RWPE1 (cell line): ENCODE measurements at regions not wholly inside any gene's neighbourhood (a gene's known extent, or its start where the extent isn't known, plus 50 kb on each side); places are given as distances from the start of the nearest gene placed in this dataset.
"Not testable (repeated sequence)": the region's sequence is repeated elsewhere in the genome, so short reads cannot be mapped to it uniquely, and the experiment has no call there.

Source experiments
- CTCF ChIA-PET: fragments of 350-600 bp; sonication (Branson Sonifier 250); formaldehyde crosslinking; extraction: SDS; loops from one replicate; lab custom pipeline; 2021; lab: Yijun Ruan, JAX
- POLR2A ChIA-PET: fragments of 400-600 bp; formaldehyde crosslinking; extraction: SDS; loops from one replicate; lab custom pipeline; 2020; ENCODE audit warnings: antibody characterized with exemption; ENCODE audit not compliant: low non-redundant PET; lab: Yijun Ruan, JAX
- DNase-seq: peaks from one replicate; pipeline ENCODE4 v3.0.0; 2012; ENCODE audit warnings: low spot score
- H3K27ac ChIP-seq: fragments of 450-650 bp; 2 replicates; pipeline ENCODE4 v1.5.1; 2017
- CTCF ChIP-seq: fragments of 450-650 bp; conservative IDR thresholded peaks from 2 replicates; pipeline ENCODE4 v1.5.1; 2017; ENCODE audit warnings: low read depth, mild to moderate bottlenecking

- TF ChIP-seq CTCF = no peak
- H3K27ac ChIP-seq = no peak overlapping the region
- CTCF ChIA-PET = no interaction called here
- no peak for DNase-seq
- POLR2A ChIA-PET = no interaction called here
These were observed 289.1 kb upstream of the SUCLG2 start for GRCh38 chr3:67943546-67943945.

GRCh38 chr3:67941433-67942030 lies 287.1 kb upstream of the SUCLG2 start:
- DNase-seq = no peak
- CTCF ChIA-PET = no interaction called here
- H3K27ac ChIP-seq = no peak overlapping the region
- POLR2A ChIA-PET = no interaction called here
- TF ChIP-seq CTCF = no peak

- no peak overlapping the region for H3K27ac ChIP-seq
- ChIA-PET POLR2A (no interaction called here), CTCF (no interaction called here)
- TF ChIP-seq CTCF = no peak
- DNase-seq = no peak
These were observed 286.0 kb upstream of the SUCLG2 start for GRCh38 chr3:67940210-67940952.

GRCh38 chr3:67937498-67938118 lies 283.2 kb upstream of the SUCLG2 start:
- TF ChIP-seq CTCF = no peak
- no peak for DNase-seq
- ChIA-PET CTCF (interaction anchor here (0.6 kb wide), 1 partner anchor 169 kb away, joined by 3 read pairs; no protein-coding TSS in a partner anchor), POLR2A (no interaction called here)
- H3K27ac ChIP-seq = no peak overlapping the region

GRCh38 chr3:67930394-67930793 lies 276.0 kb upstream of the SUCLG2 start:
- POLR2A ChIA-PET, DNase-seq, H3K27ac ChIP-seq, CTCF ChIA-PET: not testable (repeated sequence)

- ChIA-PET POLR2A (no interaction called here), CTCF (no interaction called here)
- TF ChIP-seq CTCF = no peak
- DNase-seq = no peak
- H3K27ac ChIP-seq = no peak overlapping the region
These were observed 269.4 kb upstream of the SUCLG2 start for GRCh38 chr3:67923796-67924195.

GRCh38 chr3:67920969-67921368 lies 266.6 kb upstream of the SUCLG2 start:
- CTCF ChIA-PET = no interaction called here
- no peak for TF ChIP-seq CTCF
- POLR2A ChIA-PET = no interaction called here
- H3K27ac ChIP-seq = no peak overlapping the region
- DNase-seq = no peak
